ENCODE measurements at regions not wholly inside any gene's neighbourhood (a gene's known extent, or its start where the extent isn't known, plus 50 kb on each side); places are given as distances from the start of the nearest gene placed in this dataset.

GRCh38 chr5:120361941-120362340, 102.2 kb upstream of the PRR16 start:
- no peak for DNase-seq
- no peaks in the 10 kb centered on the region for H3K27me3 ChIP-seq (ENCODE audit: insufficient read depth, low read length)
- no peaks in the 10 kb centered on the region for H3K36me3 ChIP-seq (ENCODE audit: control insufficient read depth in 1 of 2, insufficient read depth in 2 of 2, low read length in 2 of 2)
- no peak overlapping the region for H3K4ac ChIP-seq (ENCODE audit: low read depth, low read length)
- H3K23ac ChIP-seq (ENCODE audit: low read length) = no peak overlapping the region
- no peak overlapping the region for H3K4me2 ChIP-seq (ENCODE audit: low read length)
- no peak overlapping the region for H3K4me3 ChIP-seq (ENCODE audit: low read depth, low read length)
- H4K12ac ChIP-seq (ENCODE audit: low read depth, low read length) = no peak overlapping the region
- H3K9ac ChIP-seq (ENCODE audit: low read length) = no peak overlapping the region
- H3K27ac ChIP-seq (ENCODE audit: low read depth, low read length) = no peak overlapping the region
- H2AFZ ChIP-seq (ENCODE audit: insufficient read depth, low read length, poor library complexity) = no peak overlapping the region
- H3K9me3 ChIP-seq (ENCODE audit: insufficient read depth, low read depth, low read length) = no peaks in the 10 kb centered on the region
- no peak overlapping the region for H4K91ac ChIP-seq (ENCODE audit: low read depth, low read length)
- H2AK5ac ChIP-seq (ENCODE audit: low read length) = no peak overlapping the region
- H3K14ac ChIP-seq (ENCODE audit: low read length) = no peak overlapping the region
- H4K8ac ChIP-seq (ENCODE audit: low read depth, low read length) = no peak overlapping the region
- H3K18ac ChIP-seq (ENCODE audit: low read length) = no peak overlapping the region
- no peak overlapping the region for H2BK5ac ChIP-seq (ENCODE audit: low read depth, low read length, poor library complexity)
- no peak overlapping the region for H2BK12ac ChIP-seq (ENCODE audit: low read length)
- H2BK120ac ChIP-seq (ENCODE audit: insufficient read depth, low read length, poor library complexity) = no peak overlapping the region
- no peaks in the 10 kb centered on the region for H3K79me1 ChIP-seq (ENCODE audit: low read length)
- no peaks in the 10 kb centered on the region for H3K4me1 ChIP-seq (ENCODE audit: control insufficient read depth in 1 of 2, insufficient read depth in 2 of 2, low read length in 2 of 2)
- no CpG with 5 or more reads among the region's 3 CpGs for WGBS (ENCODE audit: extremely low coverage, insufficient coverage, insufficient read length)
- H3K79me2 ChIP-seq (ENCODE audit: control insufficient read depth, insufficient read depth, low read length, poor library complexity) = no peaks in the 10 kb centered on the region

DNA sequence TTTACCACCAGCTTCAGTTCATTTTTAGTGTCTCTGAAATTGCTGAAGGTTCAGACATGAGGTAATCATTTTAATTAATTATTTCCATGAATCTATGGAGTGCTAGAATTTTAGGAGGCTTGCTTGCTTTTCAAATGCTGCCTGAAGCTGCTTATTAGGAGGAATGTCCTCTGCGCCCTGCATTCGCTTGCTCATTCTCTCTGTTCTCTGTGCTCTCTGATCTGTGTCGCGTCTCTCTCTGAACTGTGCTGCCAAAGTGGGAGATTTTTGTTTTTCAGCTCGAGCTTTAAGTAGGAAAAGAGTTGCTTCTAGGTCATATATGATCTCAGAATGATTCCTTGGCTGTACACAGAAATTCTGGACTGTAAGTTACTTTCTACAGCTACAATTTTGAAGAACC, 101.7 kb upstream of the PRR16 start:
- Histone ChIP-seq H3K79me1 (ENCODE audit: low read length) (no peaks in the 10 kb centered on the region), H2AFZ (ENCODE audit: insufficient read depth, low read length, poor library complexity) (no peak overlapping the region), H3K27ac (ENCODE audit: low read depth, low read length) (no peak overlapping the region), H3K27me3 (ENCODE audit: insufficient read depth, low read length) (no peaks in the 10 kb centered on the region), H2BK120ac (ENCODE audit: insufficient read depth, low read length, poor library complexity) (no peak overlapping the region), H4K8ac (ENCODE audit: low read depth, low read length) (no peak overlapping the region), H2BK12ac (ENCODE audit: low read length) (no peak overlapping the region), H3K9ac (ENCODE audit: low read length) (no peak overlapping the region), H4K91ac (ENCODE audit: low read depth, low read length) (no peak overlapping the region), H3K4ac (ENCODE audit: low read depth, low read length) (no peak overlapping the region), H3K9me3 (ENCODE audit: insufficient read depth, low read depth, low read length) (no peaks in the 10 kb centered on the region), H3K4me2 (ENCODE audit: low read length) (no peak overlapping the region), H3K14ac (ENCODE audit: low read length) (no peak overlapping the region), H2AK5ac (ENCODE audit: low read length) (no peak overlapping the region), H3K36me3 (ENCODE audit: control insufficient read depth in 1 of 2, insufficient read depth in 2 of 2, low read length in 2 of 2) (no peaks in the 10 kb centered on the region), H3K4me1 (ENCODE audit: control insufficient read depth in 1 of 2, insufficient read depth in 2 of 2, low read length in 2 of 2) (no peaks in the 10 kb centered on the region), H3K79me2 (ENCODE audit: control insufficient read depth, insufficient read depth, low read length, poor library complexity) (no peaks in the 10 kb centered on the region), H3K18ac (ENCODE audit: low read length) (no peak overlapping the region), H3K4me3 (ENCODE audit: low read depth, low read length) (no peak overlapping the region), H3K23ac (ENCODE audit: low read length) (no peak overlapping the region), H2BK5ac (ENCODE audit: low read depth, low read length, poor library complexity) (no peak overlapping the region), H4K12ac (ENCODE audit: low read depth, low read length) (no peak overlapping the region)
- DNase-seq = no peak
- no CpG with 5 or more reads among the region's 5 CpGs for WGBS (ENCODE audit: extremely low coverage, insufficient coverage, insufficient read length)

DNA sequence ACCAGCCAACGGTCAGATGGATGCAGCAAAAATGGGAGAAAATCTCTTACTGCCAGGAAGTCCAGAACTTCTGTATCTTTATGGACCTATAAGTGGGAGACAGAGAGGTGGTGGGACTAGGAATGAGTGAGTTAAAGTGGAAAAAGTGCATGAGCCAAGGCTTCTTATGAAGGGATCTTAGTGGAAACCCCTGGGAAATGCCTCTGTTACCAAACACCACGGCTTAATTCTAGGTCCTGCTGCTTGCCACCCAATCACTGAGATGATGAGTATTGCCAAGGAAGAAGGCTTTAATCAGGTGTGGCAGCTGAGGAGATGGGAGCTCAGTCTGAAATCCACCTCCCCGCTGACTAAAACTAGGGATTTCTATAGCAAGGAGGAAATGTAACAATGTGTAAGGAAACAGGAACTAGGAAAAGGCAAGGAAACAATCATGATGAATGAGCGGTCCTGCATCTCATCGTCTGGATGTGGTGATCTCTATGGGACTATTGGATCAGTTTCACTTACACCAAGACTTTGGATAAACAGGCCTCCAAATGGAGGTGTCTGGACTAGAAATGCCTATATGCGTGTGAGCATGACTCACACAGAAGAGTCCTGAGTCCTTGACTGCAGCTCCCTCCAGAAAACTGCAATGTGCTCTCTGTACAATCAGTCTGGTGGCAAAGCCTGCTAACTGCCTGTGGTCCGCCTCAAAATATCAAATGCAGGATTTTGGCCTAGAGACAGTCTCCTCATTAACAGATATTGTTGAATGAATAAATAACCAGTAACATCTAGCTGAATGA, 98.2 kb upstream of the PRR16 start:
- DNase-seq = no peak
- H2BK5ac ChIP-seq (ENCODE audit: low read depth, low read length, poor library complexity) = no peak overlapping the region

DNA sequence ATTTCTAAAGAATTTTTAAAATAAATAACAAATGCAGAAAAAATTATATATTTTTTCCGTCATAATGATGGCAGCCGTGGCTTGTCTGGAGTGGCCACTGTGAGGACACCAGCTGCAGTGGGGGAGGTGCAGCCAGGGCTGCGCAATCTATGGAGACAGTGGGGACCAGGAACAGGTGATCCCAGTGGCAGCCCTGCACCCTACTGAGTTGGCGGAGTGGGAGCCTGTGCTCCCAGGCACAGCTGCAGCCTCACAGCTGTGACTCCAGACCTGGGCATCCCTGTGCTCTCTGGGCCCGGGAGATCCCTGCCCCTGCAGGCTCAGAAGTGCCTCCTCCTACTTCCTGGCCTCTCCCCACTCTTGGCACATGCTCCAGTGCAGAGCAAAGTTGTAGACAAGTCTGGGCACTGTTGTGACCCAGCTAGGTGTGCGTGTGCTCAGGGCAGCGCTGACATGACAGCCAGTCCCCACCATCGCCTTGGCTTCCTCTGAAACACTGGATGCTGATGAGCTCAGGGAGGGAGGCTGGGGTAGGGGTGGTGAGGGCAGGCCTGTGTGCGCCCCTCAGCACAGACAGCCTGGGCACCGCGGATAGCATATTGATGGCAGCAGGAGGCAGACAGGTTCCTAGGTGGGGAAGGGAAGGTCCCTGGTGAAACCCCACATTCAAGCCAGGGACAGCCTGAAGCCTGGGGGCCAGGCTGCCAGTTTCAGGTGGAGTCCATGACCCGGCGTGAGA, 96.0 kb upstream of the PRR16 start:
- Histone ChIP-seq H2BK12ac (ENCODE audit: low read length) (no peak overlapping the region), H3K4ac (ENCODE audit: low read depth, low read length) (no peak overlapping the region), H3K79me1 (ENCODE audit: low read length) (no peaks in the 10 kb centered on the region), H2AK5ac (ENCODE audit: low read length) (no peak overlapping the region), H3K4me2 (ENCODE audit: low read length) (no peak overlapping the region), H3K4me3 (ENCODE audit: low read depth, low read length) (peak overlapping the region; percentile 18), H2BK5ac (ENCODE audit: low read depth, low read length, poor library complexity) (no peak overlapping the region), H2BK120ac (ENCODE audit: insufficient read depth, low read length, poor library complexity) (no peak overlapping the region), H3K9ac (ENCODE audit: low read length) (no peak overlapping the region), H3K23ac (ENCODE audit: low read length) (no peak overlapping the region), H3K27ac (ENCODE audit: low read depth, low read length) (no peak overlapping the region), H4K8ac (ENCODE audit: low read depth, low read length) (no peak overlapping the region), H3K27me3 (ENCODE audit: insufficient read depth, low read length) (no peaks in the 10 kb centered on the region), H3K18ac (ENCODE audit: low read length) (no peak overlapping the region), H3K79me2 (ENCODE audit: control insufficient read depth, insufficient read depth, low read length, poor library complexity) (no peaks in the 10 kb centered on the region), H3K36me3 (ENCODE audit: control insufficient read depth in 1 of 2, insufficient read depth in 2 of 2, low read length in 2 of 2) (no peaks in the 10 kb centered on the region), H4K12ac (ENCODE audit: low read depth, low read length) (no peak overlapping the region), H4K91ac (ENCODE audit: low read depth, low read length) (no peak overlapping the region), H3K4me1 (ENCODE audit: control insufficient read depth in 1 of 2, insufficient read depth in 2 of 2, low read length in 2 of 2) (no peaks in the 10 kb centered on the region), H3K9me3 (ENCODE audit: insufficient read depth, low read depth, low read length) (peaks cover 3% of the 10 kb centered on the region), H3K14ac (ENCODE audit: low read length) (no peak overlapping the region), H2AFZ (ENCODE audit: insufficient read depth, low read length, poor library complexity) (no peak overlapping the region)
- no peak for DNase-seq
- no CpG with 5 or more reads among the region's 13 CpGs for whole genome bisulfite sequencing (ENCODE audit: extremely low coverage, insufficient coverage, insufficient read length)

More for the DNA sequence above, 98.2 kb upstream of the PRR16 start:
- Histone ChIP-seq H3K4me3 (ENCODE audit: low read depth, low read length) (no peak overlapping the region), H4K91ac (ENCODE audit: low read depth, low read length) (no peak overlapping the region), H2BK120ac (ENCODE audit: insufficient read depth, low read length, poor library complexity) (no peak overlapping the region), H3K79me1 (ENCODE audit: low read length) (no peaks in the 10 kb centered on the region), H3K23ac (ENCODE audit: low read length) (no peak overlapping the region), H3K27me3 (ENCODE audit: insufficient read depth, low read length) (no peaks in the 10 kb centered on the region), H2AFZ (ENCODE audit: insufficient read depth, low read length, poor library complexity) (no peak overlapping the region), H3K14ac (ENCODE audit: low read length) (no peak overlapping the region), H3K4me1 (ENCODE audit: control insufficient read depth in 1 of 2, insufficient read depth in 2 of 2, low read length in 2 of 2) (no peaks in the 10 kb centered on the region), H3K79me2 (ENCODE audit: control insufficient read depth, insufficient read depth, low read length, poor library complexity) (no peaks in the 10 kb centered on the region), H2AK5ac (ENCODE audit: low read length) (no peak overlapping the region), H3K4ac (ENCODE audit: low read depth, low read length) (no peak overlapping the region), H3K18ac (ENCODE audit: low read length) (no peak overlapping the region), H2BK12ac (ENCODE audit: low read length) (no peak overlapping the region), H3K9ac (ENCODE audit: low read length) (no peak overlapping the region), H3K9me3 (ENCODE audit: insufficient read depth, low read depth, low read length) (peaks cover 3% of the 10 kb centered on the region), H4K8ac (ENCODE audit: low read depth, low read length) (no peak overlapping the region), H3K27ac (ENCODE audit: low read depth, low read length) (no peak overlapping the region), H4K12ac (ENCODE audit: low read depth, low read length) (no peak overlapping the region), H3K36me3 (ENCODE audit: control insufficient read depth in 1 of 2, insufficient read depth in 2 of 2, low read length in 2 of 2) (no peaks in the 10 kb centered on the region), H3K4me2 (ENCODE audit: low read length) (no peak overlapping the region)
- no CpG with 5 or more reads among the region's 7 CpGs for WGBS (ENCODE audit: extremely low coverage, insufficient coverage, insufficient read length)

Measured in trophoblast cell (in vitro differentiated cells and primary cell).